K562 (cell line): ENCODE measurements at regions not wholly inside any gene's neighbourhood (a gene's known extent, or its start where the extent isn't known, plus 50 kb on each side); places are given as distances from the start of the nearest gene placed in this dataset.

Experiments used
- CEBPB ChIP-seq: fragments of 450-650 bp; IDR thresholded peaks from 2 replicates; pipeline ENCODE4 v1.6.1; 2016; ENCODE audit warnings: missing genetic modification characterization, missing compliant biosample characterization
- CEBPZ ChIP-seq: fragments of 150-350 bp; IDR thresholded peaks from 2 replicates; pipeline ENCODE4 v1.6.1; 2014; ENCODE audit warnings: low read depth, mild to moderate bottlenecking, low read length, borderline replicate concordance
- EZH2 ChIP-seq: IDR thresholded peaks from 2 replicates; pipeline ENCODE4 v1.6.1; 2012; ENCODE audit warnings: low read depth, mild to moderate bottlenecking, inconsistent platforms, low read length, borderline replicate concordance
- POLR2AphosphoS2 ChIP-seq: IDR thresholded peaks from 2 replicates; pipeline ENCODE4 v1.6.1; 2012; ENCODE audit warnings: low read length, improper control_type of control experiment
- PREB ChIP-seq: sonication (generic); formaldehyde crosslinking; IDR thresholded peaks from 2 replicates; pipeline ENCODE4 v1.8.1; 2023; ENCODE audit warnings: mild to moderate bottlenecking, missing genetic modification reagents
- PRPF4 ChIP-seq: fragments of 200-400 bp; formaldehyde crosslinking; IDR thresholded peaks from one replicate; pipeline ENCODE4 v1.6.1; 2017; ENCODE audit warnings: low read length, low read depth, mild to moderate bottlenecking; ENCODE audit not compliant: insufficient read depth, poor library complexity, severe bottlenecking
- SIN3A ChIP-seq, 2 experiments: fragments of 150-350 bp in 1 of 2; IDR thresholded peaks; 2 replicates each; pipeline ENCODE4 v1.6.1; 2011 to 2016; ENCODE audit warnings: borderline replicate concordance in 2 of 2, low read depth in 2 of 2, low read length in 2 of 2, mild to moderate bottlenecking in 2 of 2, moderate library complexity in 2 of 2; ENCODE audit not compliant: control insufficient read depth in 1 of 2
- ZNF23 ChIP-seq: fragments of 250-450 bp; sonication (Bioruptor Pico); IDR thresholded peaks from 2 replicates; pipeline ENCODE4 v1.4.0; 2020; ENCODE audit warnings: mild to moderate bottlenecking
- ZNF583 ChIP-seq: fragments of 250-450 bp; sonication (Bioruptor Pico); IDR thresholded peaks from 2 replicates; pipeline ENCODE4 v1.4.0; 2020
- TF ChIP-seq, protein P1 (sequence below), 3 experiments: IDR thresholded peaks in 2 of 3; conservative IDR thresholded peaks in 1 of 3; 2 replicates each; pipeline ENCODE4 v1.5.1; 2011 to 2012; ENCODE audit warnings: low read length in 3 of 3, mild to moderate bottlenecking in 3 of 3, control low read depth in 2 of 3, improper control_type of control experiment in 1 of 3, inconsistent platforms in 1 of 3, low read depth in 1 of 3, mixed read lengths in 1 of 3, moderate library complexity in 1 of 3; ENCODE audit not compliant: insufficient read depth in 2 of 3

DNA sequence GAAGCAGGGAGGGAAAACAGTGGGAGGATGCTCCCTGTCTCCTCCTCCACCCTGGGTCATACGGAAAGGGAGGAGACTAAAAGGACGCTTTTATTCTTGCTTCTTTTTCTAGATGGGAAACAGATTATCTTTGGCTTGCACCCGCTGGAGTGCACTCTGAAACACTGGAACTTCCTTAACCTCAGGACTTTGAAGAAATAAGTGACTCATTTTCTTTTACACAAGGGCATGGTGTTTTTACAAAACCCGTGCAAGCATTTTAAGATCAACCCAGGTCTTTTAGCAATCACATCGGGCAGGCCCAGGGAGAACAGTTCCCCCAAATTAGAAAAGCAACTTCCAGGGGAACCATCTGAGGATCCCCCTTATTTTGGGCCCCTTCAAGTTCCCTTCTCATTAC, 80.9 kb upstream of the TSPAN11 start:
- TF ChIP-seq ZNF23 (CRISPR knock-in tag) (no peak), PREB (CRISPR knock-in tag) (no peak), ZNF583 (CRISPR knock-in tag) (no peak), SIN3A (IDR thresholded peaks at IDR 0.05; ENCODE audit: borderline replicate concordance in 2 of 2, control insufficient read depth in 1 of 2, low read depth in 2 of 2, low read length in 2 of 2) (no peak), PRPF4 (no peak), EZH2 (no peak), POLR2AphosphoS2 (no peak), CEBPB (no peak), CEBPZ (no peak)
- TF ChIP-seq, protein P1, sequence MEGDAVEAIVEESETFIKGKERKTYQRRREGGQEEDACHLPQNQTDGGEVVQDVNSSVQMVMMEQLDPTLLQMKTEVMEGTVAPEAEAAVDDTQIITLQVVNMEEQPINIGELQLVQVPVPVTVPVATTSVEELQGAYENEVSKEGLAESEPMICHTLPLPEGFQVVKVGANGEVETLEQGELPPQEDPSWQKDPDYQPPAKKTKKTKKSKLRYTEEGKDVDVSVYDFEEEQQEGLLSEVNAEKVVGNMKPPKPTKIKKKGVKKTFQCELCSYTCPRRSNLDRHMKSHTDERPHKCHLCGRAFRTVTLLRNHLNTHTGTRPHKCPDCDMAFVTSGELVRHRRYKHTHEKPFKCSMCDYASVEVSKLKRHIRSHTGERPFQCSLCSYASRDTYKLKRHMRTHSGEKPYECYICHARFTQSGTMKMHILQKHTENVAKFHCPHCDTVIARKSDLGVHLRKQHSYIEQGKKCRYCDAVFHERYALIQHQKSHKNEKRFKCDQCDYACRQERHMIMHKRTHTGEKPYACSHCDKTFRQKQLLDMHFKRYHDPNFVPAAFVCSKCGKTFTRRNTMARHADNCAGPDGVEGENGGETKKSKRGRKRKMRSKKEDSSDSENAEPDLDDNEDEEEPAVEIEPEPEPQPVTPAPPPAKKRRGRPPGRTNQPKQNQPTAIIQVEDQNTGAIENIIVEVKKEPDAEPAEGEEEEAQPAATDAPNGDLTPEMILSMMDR (IDR thresholded peaks at IDR 0.05 in 2 of 3, conservative IDR thresholded peaks at IDR 0.05 in 1 of 3; ENCODE audit: insufficient read depth in 2 of 3, low read depth in 1 of 3, low read length in 3 of 3): no peak
